ENCODE measurements at regions not wholly inside any gene's neighbourhood (a gene's known extent, or its start where the extent isn't known, plus 50 kb on each side); places are given as distances from the start of the nearest gene placed in this dataset.
A peak's percentile ranks its signal among the peaks of the same experiment; 100 is the strongest.

GRCh38 chr1:58166417-58166816, 380.1 kb downstream of the OMA1 start:
- no peak overlapping the region for H3K9ac ChIP-seq (ENCODE audit: low read depth, low read length)
- no peaks in the 10 kb centered on the region for H3K9me3 ChIP-seq (ENCODE audit: insufficient read depth, low read length, severe bottlenecking)
- H3K4me3 ChIP-seq (ENCODE audit: low read depth in 1 of 2, low read length in 2 of 2) = no peak overlapping the region
- H3K79me2 ChIP-seq (ENCODE audit: insufficient read depth, low read length) = no peaks in the 10 kb centered on the region
- no peak overlapping the region for H2AFZ ChIP-seq (ENCODE audit: low read depth, low read length)
- no peaks in the 10 kb centered on the region for H3K27me3 ChIP-seq (ENCODE audit: insufficient read depth, low read length, poor library complexity)
- ATAC-seq (ENCODE audit: insufficient read depth, low read depth) (no peak), DNase-seq (no peak)
- H3K4me2 ChIP-seq (ENCODE audit: insufficient read depth, low read length) = no peak overlapping the region
- no peaks in the 10 kb centered on the region for H3K4me1 ChIP-seq (ENCODE audit: insufficient read depth, low read length)
- no peaks in the 10 kb centered on the region for H3K36me3 ChIP-seq (ENCODE audit: insufficient read depth, low read length)
- TF ChIP-seq EZH2 (IDR thresholded peaks at IDR 0.05; ENCODE audit: borderline replicate concordance, low read depth, low read length, severe bottlenecking) (no peak), CTCF (IDR thresholded peaks at IDR 0.05; ENCODE audit: borderline replicate concordance, extremely low read depth, low read length, poor library complexity, severe bottlenecking) (no peak)
- no peaks in the 10 kb centered on the region for H4K20me1 ChIP-seq (ENCODE audit: insufficient read depth, low read length)
- no peak overlapping the region for H3K27ac ChIP-seq (ENCODE audit: low read length)

GRCh38 chr1:58165073-58165472, 381.5 kb downstream of the OMA1 start:
- Histone ChIP-seq H3K36me3 (ENCODE audit: insufficient read depth, low read length) (no peaks in the 10 kb centered on the region), H3K4me3 (ENCODE audit: low read depth in 1 of 2, low read length in 2 of 2) (no peak overlapping the region), H4K20me1 (ENCODE audit: insufficient read depth, low read length) (no peaks in the 10 kb centered on the region), H3K4me1 (ENCODE audit: insufficient read depth, low read length) (no peaks in the 10 kb centered on the region), H3K4me2 (ENCODE audit: insufficient read depth, low read length) (no peak overlapping the region), H2AFZ (ENCODE audit: low read depth, low read length) (no peak overlapping the region), H3K27me3 (ENCODE audit: insufficient read depth, low read length, poor library complexity) (no peaks in the 10 kb centered on the region), H3K9ac (ENCODE audit: low read depth, low read length) (no peak overlapping the region), H3K9me3 (ENCODE audit: insufficient read depth, low read length, severe bottlenecking) (no peaks in the 10 kb centered on the region), H3K79me2 (ENCODE audit: insufficient read depth, low read length) (no peaks in the 10 kb centered on the region), H3K27ac (ENCODE audit: low read length) (no peak overlapping the region)
- no peak for TF ChIP-seq CTCF (IDR thresholded peaks at IDR 0.05; ENCODE audit: borderline replicate concordance, extremely low read depth, low read length, poor library complexity, severe bottlenecking)
- no peak for TF ChIP-seq EZH2 (IDR thresholded peaks at IDR 0.05; ENCODE audit: borderline replicate concordance, low read depth, low read length, severe bottlenecking)
- DNase-seq = no peak
- ATAC-seq (ENCODE audit: insufficient read depth, low read depth) = no peak

- no peaks in the 10 kb centered on the region for H3K4me1 ChIP-seq (ENCODE audit: insufficient read depth, low read length)
- no peak overlapping the region for H3K4me3 ChIP-seq (ENCODE audit: low read depth in 1 of 2, low read length in 2 of 2)
- no peak overlapping the region for H3K4me2 ChIP-seq (ENCODE audit: insufficient read depth, low read length)
- no peak overlapping the region for H3K27ac ChIP-seq (ENCODE audit: low read length)
- H3K9me3 ChIP-seq (ENCODE audit: insufficient read depth, low read length, severe bottlenecking) = no peaks in the 10 kb centered on the region
- H2AFZ ChIP-seq (ENCODE audit: low read depth, low read length) = no peak overlapping the region
- H3K36me3 ChIP-seq (ENCODE audit: insufficient read depth, low read length) = no peaks in the 10 kb centered on the region
- peak; percentile 60; the same call in 1 of the 3 replicates for ATAC-seq (ENCODE audit: insufficient read depth, low read depth)
- no peak overlapping the region for H3K9ac ChIP-seq (ENCODE audit: low read depth, low read length)
- H4K20me1 ChIP-seq (ENCODE audit: insufficient read depth, low read length) = no peaks in the 10 kb centered on the region
- no peaks in the 10 kb centered on the region for H3K27me3 ChIP-seq (ENCODE audit: insufficient read depth, low read length, poor library complexity)
- H3K79me2 ChIP-seq (ENCODE audit: insufficient read depth, low read length) = no peaks in the 10 kb centered on the region
- TF ChIP-seq CTCF (IDR thresholded peaks at IDR 0.05; ENCODE audit: borderline replicate concordance, extremely low read depth, low read length, poor library complexity, severe bottlenecking) (peak; percentile 83), EZH2 (IDR thresholded peaks at IDR 0.05; ENCODE audit: borderline replicate concordance, low read depth, low read length, severe bottlenecking) (no peak)
- peak; percentile 25 for DNase-seq
Measured at GRCh38 chr1:58162952-58163550, 383.5 kb downstream of the OMA1 start.

Measured in DND-41 (cell line).